Loucy (cell line): ENCODE measurements at regions not wholly inside any gene's neighbourhood (a gene's known extent, or its start where the extent isn't known, plus 50 kb on each side); places are given as distances from the start of the nearest gene placed in this dataset.
A peak's percentile ranks its signal among the peaks of the same experiment; 100 is the strongest.

ENCODE experiments used
- H2AFZ ChIP-seq: fragments of 200-600 bp; sonication (generic); 2 replicates; pipeline ENCODE4 v1.6.0; 2016; ENCODE audit warnings: antibody characterized with exemption, mild to moderate bottlenecking, low read length, moderate library complexity
- H3F3A ChIP-seq: fragments of 200-600 bp; 2 replicates; pipeline ENCODE4 v1.6.0; 2016; ENCODE audit warnings: antibody characterized with exemption, low read depth, mild to moderate bottlenecking
- H3K27me3 ChIP-seq: fragments of 200-600 bp; sonication (generic); 2 replicates; pipeline ENCODE4 v1.6.1; 2014; ENCODE audit warnings: low read length, mild to moderate bottlenecking; ENCODE audit not compliant: insufficient read depth, poor library complexity, severe bottlenecking
- H3K36me3 ChIP-seq: fragments of 200-600 bp; sonication (generic); 2 replicates; pipeline ENCODE4 v1.6.1; 2016; ENCODE audit warnings: low read length; ENCODE audit not compliant: insufficient read depth
- H3K4me1 ChIP-seq: fragments of 200-600 bp; sonication (generic); 2 replicates; pipeline ENCODE4 v1.5.1; 2014; ENCODE audit warnings: low read length, mild to moderate bottlenecking; ENCODE audit not compliant: insufficient read depth, poor library complexity, severe bottlenecking
- H3K4me2 ChIP-seq: fragments of 200-600 bp; sonication (generic); 2 replicates; pipeline ENCODE4 v1.6.0; 2014; ENCODE audit warnings: antibody characterized with exemption, low read length, low read depth, mild to moderate bottlenecking; ENCODE audit not compliant: poor library complexity, severe bottlenecking
- H3K4me3 ChIP-seq: fragments of 200-600 bp; sonication (generic); 2 replicates; pipeline ENCODE4 v1.5.1; 2014; ENCODE audit warnings: low read length, mild to moderate bottlenecking, mixed read lengths; ENCODE audit not compliant: poor library complexity, severe bottlenecking
- H3K79me2 ChIP-seq: fragments of 200-600 bp; sonication (generic); 2 replicates; pipeline ENCODE4 v1.6.1; 2014; ENCODE audit warnings: low read length; ENCODE audit not compliant: insufficient read depth
- H3K9ac ChIP-seq: fragments of 200-600 bp; sonication (generic); 2 replicates; pipeline ENCODE4 v1.6.0; 2014; ENCODE audit warnings: mild to moderate bottlenecking, low read depth, low read length, moderate library complexity; ENCODE audit not compliant: poor library complexity, severe bottlenecking
- H3K9me2 ChIP-seq: fragments of 200-600 bp; sonication (generic); replicated peaks from 2 replicates; pipeline ENCODE4 v1.6.1; 2016; ENCODE audit warnings: low read depth, low read length, mixed read lengths
- H3K9me3 ChIP-seq: fragments of 200-600 bp; sonication (generic); 2 replicates; pipeline ENCODE4 v1.6.1; 2014; ENCODE audit warnings: mild to moderate bottlenecking, antibody characterized with exemption, low read length, low read depth; ENCODE audit not compliant: insufficient read depth
- H4K20me1 ChIP-seq: fragments of 200-600 bp; sonication (generic); 2 replicates; pipeline ENCODE4 v1.6.0; 2014; ENCODE audit warnings: antibody characterized with exemption, low read length, mild to moderate bottlenecking; ENCODE audit not compliant: insufficient read depth, poor library complexity, severe bottlenecking
- EZH2phosphoT487 ChIP-seq: fragments of 200-600 bp; IDR thresholded peaks from 2 replicates; pipeline ENCODE4 v1.6.1; 2018; ENCODE audit warnings: antibody characterized with exemption, mild to moderate bottlenecking, moderate library complexity, borderline replicate concordance
- TF ChIP-seq, protein P1 (sequence below): fragments of 200-600 bp; sonication (generic); conservative IDR thresholded peaks from 2 replicates; pipeline ENCODE4 v1.5.1; 2014; ENCODE audit warnings: mild to moderate bottlenecking, antibody characterized with exemption, low read length

GRCh38 chr5:58105836-58106235 lies 354.1 kb downstream of the PLK2 start:
- H4K20me1 ChIP-seq: no peaks in the 10 kb centered on the region
- no peaks in the 10 kb centered on the region for H3K79me2 ChIP-seq
- H3K4me2 ChIP-seq: no peak overlapping the region
- H3K4me3 ChIP-seq: no peak overlapping the region
- no peaks in the 10 kb centered on the region for H3K27me3 ChIP-seq
- no peaks in the 10 kb centered on the region for H3K9me3 ChIP-seq
- no peak overlapping the region for H2AFZ ChIP-seq
- no peaks in the 10 kb centered on the region for H3K4me1 ChIP-seq
- no peaks in the 10 kb centered on the region for H3K36me3 ChIP-seq
- H3K9ac ChIP-seq: no peak overlapping the region
- no peak for TF ChIP-seq EZH2phosphoT487
- TF ChIP-seq, protein P1, sequence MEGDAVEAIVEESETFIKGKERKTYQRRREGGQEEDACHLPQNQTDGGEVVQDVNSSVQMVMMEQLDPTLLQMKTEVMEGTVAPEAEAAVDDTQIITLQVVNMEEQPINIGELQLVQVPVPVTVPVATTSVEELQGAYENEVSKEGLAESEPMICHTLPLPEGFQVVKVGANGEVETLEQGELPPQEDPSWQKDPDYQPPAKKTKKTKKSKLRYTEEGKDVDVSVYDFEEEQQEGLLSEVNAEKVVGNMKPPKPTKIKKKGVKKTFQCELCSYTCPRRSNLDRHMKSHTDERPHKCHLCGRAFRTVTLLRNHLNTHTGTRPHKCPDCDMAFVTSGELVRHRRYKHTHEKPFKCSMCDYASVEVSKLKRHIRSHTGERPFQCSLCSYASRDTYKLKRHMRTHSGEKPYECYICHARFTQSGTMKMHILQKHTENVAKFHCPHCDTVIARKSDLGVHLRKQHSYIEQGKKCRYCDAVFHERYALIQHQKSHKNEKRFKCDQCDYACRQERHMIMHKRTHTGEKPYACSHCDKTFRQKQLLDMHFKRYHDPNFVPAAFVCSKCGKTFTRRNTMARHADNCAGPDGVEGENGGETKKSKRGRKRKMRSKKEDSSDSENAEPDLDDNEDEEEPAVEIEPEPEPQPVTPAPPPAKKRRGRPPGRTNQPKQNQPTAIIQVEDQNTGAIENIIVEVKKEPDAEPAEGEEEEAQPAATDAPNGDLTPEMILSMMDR: no peak
- no peaks in the 10 kb centered on the region for H3K9me2 ChIP-seq
- H3F3A ChIP-seq: no peaks in the 10 kb centered on the region

DNA sequence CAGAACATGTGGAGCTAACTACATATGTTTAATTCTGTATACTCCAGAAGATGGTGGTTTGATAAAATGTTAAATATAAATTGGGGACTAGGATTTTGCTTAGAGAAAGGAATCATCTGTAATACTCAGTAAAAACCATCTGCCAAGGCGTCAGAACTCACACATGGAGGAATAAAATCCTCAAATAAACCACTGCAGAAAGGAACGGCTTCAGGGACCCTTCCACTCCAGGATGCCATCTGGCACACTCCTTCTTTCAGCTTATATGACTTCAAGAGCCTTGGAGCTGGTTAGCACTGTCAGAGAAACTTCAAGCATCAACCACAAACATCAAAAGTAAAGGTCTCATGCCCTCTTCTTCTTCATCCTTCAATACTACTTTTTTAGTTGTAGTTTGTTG lies 360.6 kb downstream of the PLK2 start:
- Histone ChIP-seq H3K4me1 (peaks cover 2% of the 10 kb centered on the region), H4K20me1 (no peaks in the 10 kb centered on the region), H3K79me2 (no peaks in the 10 kb centered on the region), H3F3A (no peaks in the 10 kb centered on the region), H2AFZ (no peak overlapping the region), H3K9ac (no peak overlapping the region), H3K4me3 (no peak overlapping the region), H3K4me2 (no peak overlapping the region), H3K9me3 (no peaks in the 10 kb centered on the region), H3K9me2 (no peaks in the 10 kb centered on the region), H3K27me3 (no peaks in the 10 kb centered on the region), H3K36me3 (no peaks in the 10 kb centered on the region)
- TF ChIP-seq EZH2phosphoT487: no peak
- TF ChIP-seq, protein P1: no peak

DNA sequence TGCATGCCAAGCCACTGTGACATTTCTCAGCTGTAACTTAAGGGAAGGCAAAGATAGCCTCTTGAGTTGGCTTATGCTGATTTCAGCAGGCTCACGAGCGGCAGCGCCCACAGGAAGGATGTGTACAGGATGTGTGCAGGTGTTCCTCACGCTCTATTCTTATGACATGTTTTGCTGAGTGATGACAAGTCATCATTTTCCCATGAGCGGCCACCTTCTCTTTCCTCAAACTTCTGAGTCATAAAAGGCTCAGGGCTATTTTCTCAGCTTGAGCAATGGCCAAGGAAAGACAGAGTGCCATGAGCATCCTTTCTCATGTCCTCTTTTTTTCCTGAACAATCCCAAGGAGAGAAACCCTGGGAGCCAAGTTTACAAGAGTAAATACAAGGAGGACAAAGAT lies 365.9 kb downstream of the PLK2 start:
- Histone ChIP-seq H3K36me3 (no peaks in the 10 kb centered on the region), H2AFZ (no peak overlapping the region), H3K27me3 (no peaks in the 10 kb centered on the region), H3K79me2 (no peaks in the 10 kb centered on the region), H3K4me2 (peak overlapping the region; percentile 6), H3K4me1 (peaks cover 15% of the 10 kb centered on the region), H3K9me2 (no peaks in the 10 kb centered on the region), H3K4me3 (no peak overlapping the region), H4K20me1 (no peaks in the 10 kb centered on the region), H3F3A (no peaks in the 10 kb centered on the region), H3K9ac (no peak overlapping the region), H3K9me3 (no peaks in the 10 kb centered on the region)
- TF ChIP-seq, protein P1: no peak
- TF ChIP-seq EZH2phosphoT487: no peak
